ENCODE measurements at regions not wholly inside any gene's neighbourhood (a gene's known extent, or its start where the extent isn't known, plus 50 kb on each side); places are given as distances from the start of the nearest gene placed in this dataset.
A peak's percentile ranks its signal among the peaks of the same experiment; 100 is the strongest.

GRCh38 chr17:79202480-79202879, 127.9 kb downstream of the ENGASE start:
- CTCF ChIA-PET: interaction anchor here (0.6 to 1.3 kb wide), 2 partner anchors 10 to 190 kb away, joined by 3 read pairs; no protein-coding TSS in a partner anchor
- POLR2A ChIA-PET: no interaction called here
- DNase-seq (ENCODE audit: low read depth in 1 of 2, low spot score in 1 of 2) (no peak), FAIRE-seq (no peak), ATAC-seq (no peak)
- H3K9me3 ChIP-seq: peaks cover 3% of the 10 kb centered on the region; the same call in 1 of the 3 replicates
- peaks cover 15% of the 10 kb centered on the region; the same call in 2 of the 3 replicates for H3K4me1 ChIP-seq
- H3K4me3 ChIP-seq: no peak overlapping the region
- 92% methylated on average over 12 of the region's 12 CpGs for WGBS (ENCODE audit: missing lambda C conversion rate)
- TF ChIP-seq HEYL (CRISPR knock-in tag; IDR thresholded peaks at IDR 0.05) (no peak), HOXA7 (CRISPR knock-in tag; IDR thresholded peaks at IDR 0.05) (no peak), HDAC2 (IDR thresholded peaks at IDR 0.05) (no peak), RARB (CRISPR knock-in tag; IDR thresholded peaks at IDR 0.05) (no peak), CBX8 (IDR thresholded peaks at IDR 0.05) (no peak), ELK1 (IDR thresholded peaks at IDR 0.05; ENCODE audit: low read depth, low read length) (no peak), KDM1A (IDR thresholded peaks at IDR 0.05; ENCODE audit: low read depth) (no peak), HOXB13 (CRISPR knock-in tag; IDR thresholded peaks at IDR 0.05; ENCODE audit: low read depth) (no peak)
- TF ChIP-seq, protein P1, sequence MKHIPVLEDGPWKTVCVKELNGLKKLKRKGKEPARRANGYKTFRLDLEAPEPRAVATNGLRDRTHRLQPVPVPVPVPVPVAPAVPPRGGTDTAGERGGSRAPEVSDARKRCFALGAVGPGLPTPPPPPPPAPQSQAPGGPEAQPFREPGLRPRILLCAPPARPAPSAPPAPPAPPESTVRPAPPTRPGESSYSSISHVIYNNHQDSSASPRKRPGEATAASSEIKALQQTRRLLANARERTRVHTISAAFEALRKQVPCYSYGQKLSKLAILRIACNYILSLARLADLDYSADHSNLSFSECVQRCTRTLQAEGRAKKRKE (CRISPR knock-in tag; IDR thresholded peaks at IDR 0.05; ENCODE audit: low read depth): no peak
- H3K4me2 ChIP-seq: peak overlapping the region; percentile 41; the same call in 2 of the 3 replicates
- no peak overlapping the region for H3K27ac ChIP-seq

- POLR2A ChIA-PET: no interaction called here
- ATAC-seq (peak; percentile 51 to 53; a peak in 5 of 6 replicates), DNase-seq (ENCODE audit: low read depth in 1 of 2, low spot score in 1 of 2) (peak; percentile 22 to 87), FAIRE-seq (no peak)
- CTCF ChIA-PET: interaction anchor here (0.6 to 3.2 kb wide), 4 partner anchors 9 to 191 kb away, joined by 3 to 23 read pairs (median 3); no protein-coding TSS in a partner anchor
- H3K4me2 ChIP-seq: peak overlapping the region; percentile 41
- peaks cover 3% of the 10 kb centered on the region; the same call in 1 of the 3 replicates for H3K9me3 ChIP-seq
- 57% methylated on average over 15 of the region's 15 CpGs for WGBS (ENCODE audit: missing lambda C conversion rate)
- TF ChIP-seq HOXA7 (CRISPR knock-in tag; IDR thresholded peaks at IDR 0.05) (no peak), HEYL (CRISPR knock-in tag; IDR thresholded peaks at IDR 0.05) (no peak), TP53 (CRISPR knock-in tag; IDR thresholded peaks at IDR 0.05) (no peak), E2F6 (IDR thresholded peaks at IDR 0.05; ENCODE audit: borderline replicate concordance, low read depth) (no peak), FOSB (CRISPR knock-in tag; IDR thresholded peaks at IDR 0.05) (no peak), JUNB (IDR thresholded peaks at IDR 0.05) (no peak), REST (IDR thresholded peaks at IDR 0.05) (no peak), RARB (CRISPR knock-in tag; IDR thresholded peaks at IDR 0.05) (no peak), EHMT2 (IDR thresholded peaks at IDR 0.05; ENCODE audit: low read depth) (no peak), NPAS2 (CRISPR knock-in tag; IDR thresholded peaks at IDR 0.05; ENCODE audit: borderline replicate concordance) (no peak), CHD2 (IDR thresholded peaks at IDR 0.05; ENCODE audit: low read length, partially characterized antibody) (no peak), HDAC2 (IDR thresholded peaks at IDR 0.05) (no peak), CEBPB (IDR thresholded peaks at IDR 0.05) (no peak), HOXB5 (CRISPR knock-in tag; IDR thresholded peaks at IDR 0.05) (no peak), MAZ (IDR thresholded peaks at IDR 0.05; ENCODE audit: borderline replicate concordance, low read depth, low read length) (no peak), RFX5 (IDR thresholded peaks at IDR 0.05) (no peak)
- TF ChIP-seq, protein P2, sequence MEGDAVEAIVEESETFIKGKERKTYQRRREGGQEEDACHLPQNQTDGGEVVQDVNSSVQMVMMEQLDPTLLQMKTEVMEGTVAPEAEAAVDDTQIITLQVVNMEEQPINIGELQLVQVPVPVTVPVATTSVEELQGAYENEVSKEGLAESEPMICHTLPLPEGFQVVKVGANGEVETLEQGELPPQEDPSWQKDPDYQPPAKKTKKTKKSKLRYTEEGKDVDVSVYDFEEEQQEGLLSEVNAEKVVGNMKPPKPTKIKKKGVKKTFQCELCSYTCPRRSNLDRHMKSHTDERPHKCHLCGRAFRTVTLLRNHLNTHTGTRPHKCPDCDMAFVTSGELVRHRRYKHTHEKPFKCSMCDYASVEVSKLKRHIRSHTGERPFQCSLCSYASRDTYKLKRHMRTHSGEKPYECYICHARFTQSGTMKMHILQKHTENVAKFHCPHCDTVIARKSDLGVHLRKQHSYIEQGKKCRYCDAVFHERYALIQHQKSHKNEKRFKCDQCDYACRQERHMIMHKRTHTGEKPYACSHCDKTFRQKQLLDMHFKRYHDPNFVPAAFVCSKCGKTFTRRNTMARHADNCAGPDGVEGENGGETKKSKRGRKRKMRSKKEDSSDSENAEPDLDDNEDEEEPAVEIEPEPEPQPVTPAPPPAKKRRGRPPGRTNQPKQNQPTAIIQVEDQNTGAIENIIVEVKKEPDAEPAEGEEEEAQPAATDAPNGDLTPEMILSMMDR (IDR thresholded peaks at IDR 0.05): no peak
- TF ChIP-seq, protein P3, sequence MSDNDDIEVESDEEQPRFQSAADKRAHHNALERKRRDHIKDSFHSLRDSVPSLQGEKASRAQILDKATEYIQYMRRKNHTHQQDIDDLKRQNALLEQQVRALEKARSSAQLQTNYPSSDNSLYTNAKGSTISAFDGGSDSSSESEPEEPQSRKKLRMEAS (IDR thresholded peaks at IDR 0.05): no peak
- no peak overlapping the region for H3K4me3 ChIP-seq
- peaks cover 15% of the 10 kb centered on the region; the same call in 2 of the 3 replicates for H3K4me1 ChIP-seq
- 0 out of 6 replicates have a peak overlapping the region, but pooled peaks of 1 of the 2 experiments have one; percentile 17 for H3K27ac ChIP-seq
Measured at GRCh38 chr17:79201536-79202227, 127.1 kb downstream of the ENGASE start.

Data from A549 (cell line).